Nephron progenitor cell (in vitro differentiated cells): ENCODE measurements at regions not wholly inside any gene's neighbourhood (a gene's known extent, or its start where the extent isn't known, plus 50 kb on each side); places are given as distances from the start of the nearest gene placed in this dataset.

Source experiments
- DNase-seq: peaks from one replicate; pipeline ENCODE4 v3.0.0; 2021
- H3K27ac Mint-ChIP-seq: 2 replicates; pipeline ENCODE4 v1.8.0; 2021; ENCODE audit warnings: mild to moderate bottlenecking, moderate library complexity, mixed read lengths
- H3K27me3 Mint-ChIP-seq: 2 replicates; pipeline ENCODE4 v1.8.0; 2021; ENCODE audit warnings: mild to moderate bottlenecking, low read depth, mixed read lengths; ENCODE audit not compliant: poor library complexity
- H3K36me3 Mint-ChIP-seq: 2 replicates; pipeline ENCODE4 v1.8.0; 2021; ENCODE audit warnings: low read depth, mixed read lengths
- H3K4me1 Mint-ChIP-seq: 2 replicates; pipeline ENCODE4 v1.8.0; 2021; ENCODE audit warnings: mixed read lengths
- H3K4me3 Mint-ChIP-seq: 2 replicates; pipeline ENCODE4 v1.8.0; 2021; ENCODE audit warnings: mild to moderate bottlenecking, moderate library complexity, mixed read lengths
- H3K9me3 Mint-ChIP-seq: 2 replicates; pipeline ENCODE4 v1.8.0; 2021; ENCODE audit warnings: mild to moderate bottlenecking, moderate library complexity, mixed read lengths
- CTCF ChIP-seq: fragments of 200-600 bp; sonication (generic); IDR thresholded peaks from 2 replicates; pipeline ENCODE4 v1.5.0; 2021; ENCODE audit warnings: antibody characterized with exemption

DNA sequence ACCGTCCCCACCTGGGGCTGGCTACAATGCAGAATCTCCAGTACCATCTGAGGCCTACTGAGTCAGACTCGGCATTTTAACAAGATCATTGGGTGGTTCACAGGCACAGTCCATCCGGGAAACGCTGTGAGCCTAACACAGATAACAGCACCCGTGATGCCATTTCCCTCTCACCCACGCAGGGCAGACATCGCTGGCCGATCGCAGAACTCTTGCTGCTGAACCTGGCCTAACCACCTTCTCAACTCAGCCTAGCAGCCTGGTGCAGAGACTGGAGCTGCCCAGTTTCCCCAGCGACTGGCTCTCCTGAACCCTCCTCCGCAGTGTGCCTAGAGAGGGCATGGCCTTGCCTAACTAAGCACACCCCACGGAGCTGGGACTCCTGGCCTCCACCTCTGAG is 83.3 kb downstream of the NCOR2 start:
- H3K9me3 Mint-ChIP-seq: no peaks in the 10 kb centered on the region
- H3K27ac Mint-ChIP-seq: no peak overlapping the region
- H3K27me3 Mint-ChIP-seq: peaks cover 4% of the 10 kb centered on the region
- DNase-seq: no peak
- no peak for TF ChIP-seq CTCF
- no peak overlapping the region for H3K4me3 Mint-ChIP-seq
- peaks cover 16% of the 10 kb centered on the region for H3K36me3 Mint-ChIP-seq
- H3K4me1 Mint-ChIP-seq: peaks cover 29% of the 10 kb centered on the region

GRCh38 chr12:124482901-124483799 is 84.3 kb downstream of the NCOR2 start:
- peaks cover 16% of the 10 kb centered on the region for H3K36me3 Mint-ChIP-seq
- no peak overlapping the region for H3K27ac Mint-ChIP-seq
- H3K4me1 Mint-ChIP-seq: peaks cover 34% of the 10 kb centered on the region
- H3K9me3 Mint-ChIP-seq: no peaks in the 10 kb centered on the region
- TF ChIP-seq CTCF: no peak
- DNase-seq: no peak
- H3K4me3 Mint-ChIP-seq: no peak overlapping the region
- H3K27me3 Mint-ChIP-seq: peaks cover 4% of the 10 kb centered on the region

DNA sequence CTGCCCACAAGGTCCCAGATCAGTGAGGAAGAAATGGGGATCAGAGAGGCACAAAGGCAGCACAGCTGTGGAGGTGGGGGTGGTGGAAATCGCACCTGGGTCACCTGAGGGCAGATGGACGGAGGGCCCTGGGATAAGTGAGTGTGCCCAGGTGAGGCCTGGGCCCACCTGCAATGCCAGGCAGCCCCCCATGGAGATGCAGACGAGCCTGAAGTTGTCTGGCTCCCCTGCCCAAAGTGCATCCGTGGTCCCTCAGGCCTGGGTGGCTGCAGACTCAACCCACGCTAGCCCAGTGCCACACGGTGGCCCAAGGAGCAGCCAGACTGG is 84.9 kb downstream of the NCOR2 start:
- DNase-seq: no peak
- Mint-ChIP-seq H3K9me3 (no peaks in the 10 kb centered on the region), H3K27ac (no peak overlapping the region), H3K4me3 (no peak overlapping the region), H3K36me3 (peaks cover 21% of the 10 kb centered on the region), H3K4me1 (peaks cover 34% of the 10 kb centered on the region), H3K27me3 (peaks cover 4% of the 10 kb centered on the region)
- TF ChIP-seq CTCF: no peak

- no peak for DNase-seq
- Mint-ChIP-seq H3K9me3 (no peaks in the 10 kb centered on the region), H3K4me3 (no peak overlapping the region), H3K27ac (peak overlapping the region; percentile 90), H3K4me1 (peaks cover 34% of the 10 kb centered on the region), H3K27me3 (peaks cover 4% of the 10 kb centered on the region), H3K36me3 (peaks cover 26% of the 10 kb centered on the region)
- no peak for TF ChIP-seq CTCF
These were observed 85.4 kb downstream of the NCOR2 start for GRCh38 chr12:124481772-124482566.

- Mint-ChIP-seq H3K27ac (no peak overlapping the region), H3K4me1 (peaks cover 39% of the 10 kb centered on the region), H3K4me3 (no peak overlapping the region), H3K27me3 (peaks cover 4% of the 10 kb centered on the region), H3K36me3 (peaks cover 33% of the 10 kb centered on the region), H3K9me3 (no peaks in the 10 kb centered on the region)
- no peak for TF ChIP-seq CTCF
- no peak for DNase-seq
These were observed 86.1 kb downstream of the NCOR2 start for GRCh38 chr12:124481257-124481750.
